Activated T-cell treated with anti-CD3 and anti-CD28 coated beads for 1 hour (primary cell): ENCODE measurements at regions not wholly inside any gene's neighbourhood (a gene's known extent, or its start where the extent isn't known, plus 50 kb on each side); places are given as distances from the start of the nearest gene placed in this dataset.

Source experiments
- DNase-seq: peaks from one replicate; pipeline ENCODE4 v3.0.0-alpha.2; 2020; ENCODE audit warnings: low read depth

- no peak for DNase-seq
These were observed 443.1 kb upstream of the DAB1 start for GRCh38 chr1:57866998-57867397.

- no peak for DNase-seq
These were observed 437.2 kb upstream of the DAB1 start for GRCh38 chr1:57860931-57861565.

DNA sequence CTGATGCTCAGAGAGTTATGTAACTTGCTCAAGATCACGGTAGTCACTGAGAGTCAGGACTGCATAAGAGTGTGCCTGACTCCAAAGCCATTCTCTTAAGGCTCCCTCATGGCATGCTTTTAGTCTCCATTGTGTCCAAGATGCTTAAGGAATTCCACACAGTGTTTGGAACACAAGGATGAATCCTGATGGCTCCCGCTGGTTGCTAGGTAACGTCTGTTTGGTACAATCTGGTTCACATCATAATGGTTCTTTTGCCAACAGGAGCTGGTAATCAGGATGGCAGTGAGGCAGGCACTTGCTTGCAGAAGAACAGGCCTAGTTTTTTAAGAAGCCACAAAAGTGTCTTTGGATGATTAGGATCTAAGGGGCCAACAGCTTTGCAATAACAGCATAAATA lies 436.5 kb upstream of the DAB1 start:
- DNase-seq: no peak

DNA sequence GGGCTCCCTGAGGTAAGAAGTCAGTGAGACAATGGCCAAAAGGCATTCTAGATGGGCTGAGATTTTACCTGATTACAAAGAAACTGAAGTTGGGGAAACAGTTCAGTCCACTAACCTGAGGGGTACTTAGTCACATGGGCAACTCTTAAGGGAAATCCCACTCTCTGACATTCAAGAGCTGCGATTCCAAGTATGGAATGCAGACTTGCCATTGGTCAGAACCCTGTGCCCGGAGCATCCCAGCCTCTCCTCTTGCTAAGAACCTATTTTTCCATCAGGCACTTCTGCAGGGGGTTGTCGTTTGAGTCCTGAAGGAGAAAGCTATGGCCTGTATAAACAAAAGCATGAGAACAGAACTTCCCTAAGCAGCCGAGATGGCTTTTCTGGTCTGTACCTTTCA lies 434.9 kb upstream of the DAB1 start:
- no peak for DNase-seq

GRCh38 chr1:57857809-57858208 lies 433.9 kb upstream of the DAB1 start:
- DNase-seq: no peak

GRCh38 chr1:57854436-57854835 lies 430.6 kb upstream of the DAB1 start:
- DNase-seq: no peak

GRCh38 chr1:57850176-57850940 lies 426.5 kb upstream of the DAB1 start:
- DNase-seq: no peak

GRCh38 chr1:57848406-57848805 lies 424.5 kb upstream of the DAB1 start:
- DNase-seq: no peak

DNA sequence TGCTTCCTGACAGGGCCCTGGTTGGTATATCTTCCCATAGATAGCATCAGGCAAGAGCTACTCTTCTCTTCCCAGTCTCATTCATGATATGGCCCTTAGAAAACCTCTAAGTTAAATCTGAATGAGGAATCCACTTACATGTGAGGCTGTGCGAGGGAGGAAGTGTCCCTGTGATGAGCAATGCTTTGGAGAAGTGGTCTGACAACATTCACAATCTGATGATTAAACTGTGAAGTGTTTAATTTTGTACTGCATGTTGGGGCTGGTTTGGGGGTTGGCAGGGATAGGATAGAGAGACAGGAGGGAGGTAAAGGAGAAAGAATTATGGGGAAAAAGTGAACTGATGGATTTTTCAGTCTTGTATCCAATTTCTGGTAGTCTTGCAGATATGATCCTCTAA lies 421.2 kb upstream of the DAB1 start:
- DNase-seq: no peak

DNA sequence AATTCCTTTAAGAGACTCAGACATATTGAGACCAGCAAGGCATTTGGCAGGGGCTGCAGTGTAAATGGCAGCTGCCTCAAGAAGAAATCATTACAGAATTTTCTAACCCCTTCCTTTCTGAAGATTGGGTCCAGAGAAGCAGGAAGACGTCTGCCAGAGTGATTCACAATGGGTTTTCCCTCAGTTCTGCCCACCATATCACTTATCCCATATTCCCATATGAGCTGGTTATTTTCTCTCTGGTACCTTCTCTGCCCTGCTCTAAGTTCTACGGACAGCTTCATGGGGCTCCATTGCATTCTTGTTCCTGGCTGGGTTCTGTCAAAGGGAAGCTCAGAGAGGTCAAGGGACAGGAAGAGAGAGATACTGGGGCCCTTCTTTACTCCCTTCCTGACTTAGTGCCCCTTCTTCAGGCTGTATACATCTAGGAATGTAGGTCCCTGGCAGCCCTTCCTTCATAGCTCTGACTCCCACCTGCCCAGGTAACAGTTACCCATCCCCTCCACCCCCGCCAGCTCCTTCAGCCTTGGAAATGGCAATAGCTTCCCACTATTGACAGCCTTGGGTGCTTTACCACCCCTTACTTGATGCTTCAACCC lies 420.6 kb upstream of the DAB1 start:
- DNase-seq: no peak

GRCh38 chr1:57843760-57844159 lies 419.9 kb upstream of the DAB1 start:
- DNase-seq: no peak

DNA sequence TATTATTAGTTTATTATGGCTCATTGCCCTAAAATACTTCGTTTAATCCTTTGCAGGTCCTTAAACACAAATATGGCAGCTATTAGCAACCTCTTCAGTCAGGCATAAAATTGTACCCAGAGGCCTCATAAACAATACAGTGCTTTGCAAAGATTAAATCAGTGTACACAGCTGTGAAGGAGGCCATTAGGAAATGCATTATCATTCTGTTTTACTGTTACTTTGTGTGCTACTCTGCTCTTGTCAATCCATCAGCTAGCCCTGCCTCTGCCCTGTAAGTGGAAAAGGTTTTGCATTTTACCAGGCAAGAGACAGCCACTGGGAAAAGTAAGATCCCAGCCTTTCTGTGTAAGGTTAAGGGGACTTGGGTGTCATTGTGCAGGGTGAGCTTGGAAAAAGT lies 415.7 kb upstream of the DAB1 start:
- no peak for DNase-seq

GRCh38 chr1:57839067-57839466 lies 415.2 kb upstream of the DAB1 start:
- no peak for DNase-seq

GRCh38 chr1:57835620-57836019 lies 411.8 kb upstream of the DAB1 start:
- no peak for DNase-seq

DNA sequence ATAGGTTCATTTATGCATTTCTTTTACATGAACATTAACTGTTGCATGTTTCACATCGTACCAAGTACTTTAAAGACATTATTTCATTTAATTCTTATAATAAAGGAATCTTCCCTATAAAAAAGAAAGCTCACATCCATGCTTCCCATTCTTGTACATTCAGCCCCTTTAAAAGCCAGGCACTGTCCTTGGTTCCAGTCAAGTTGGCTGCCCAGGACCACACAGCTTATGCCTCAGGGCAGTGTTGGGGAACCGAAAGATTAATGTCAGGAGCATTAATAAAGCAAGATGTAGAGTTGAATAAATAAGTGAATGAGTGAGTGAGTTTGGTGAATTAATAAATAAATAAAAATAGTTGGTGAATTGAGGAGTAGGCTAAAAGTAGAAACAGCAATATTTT lies 409.4 kb upstream of the DAB1 start:
- DNase-seq: no peak

GRCh38 chr1:57832612-57833011 lies 408.8 kb upstream of the DAB1 start:
- DNase-seq: no peak

DNA sequence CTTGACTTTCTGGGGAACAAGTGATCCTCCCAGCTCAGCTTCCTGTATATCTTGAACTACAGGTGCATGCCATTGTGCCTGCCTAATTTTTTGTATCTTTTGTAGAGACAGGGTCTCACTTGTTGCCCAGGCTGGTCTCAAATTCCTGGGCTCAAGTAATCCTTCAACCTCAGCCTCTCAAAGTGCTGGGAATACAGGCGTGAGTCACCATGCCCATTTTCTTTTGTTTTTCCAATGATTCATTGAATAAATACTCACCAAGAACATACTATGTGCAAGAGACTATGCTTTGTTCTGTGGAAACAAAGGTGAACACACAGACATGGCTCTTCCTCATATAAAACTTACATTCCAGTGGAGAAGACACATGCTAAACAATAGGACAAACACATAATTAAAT lies 407.8 kb upstream of the DAB1 start:
- DNase-seq: no peak

DNA sequence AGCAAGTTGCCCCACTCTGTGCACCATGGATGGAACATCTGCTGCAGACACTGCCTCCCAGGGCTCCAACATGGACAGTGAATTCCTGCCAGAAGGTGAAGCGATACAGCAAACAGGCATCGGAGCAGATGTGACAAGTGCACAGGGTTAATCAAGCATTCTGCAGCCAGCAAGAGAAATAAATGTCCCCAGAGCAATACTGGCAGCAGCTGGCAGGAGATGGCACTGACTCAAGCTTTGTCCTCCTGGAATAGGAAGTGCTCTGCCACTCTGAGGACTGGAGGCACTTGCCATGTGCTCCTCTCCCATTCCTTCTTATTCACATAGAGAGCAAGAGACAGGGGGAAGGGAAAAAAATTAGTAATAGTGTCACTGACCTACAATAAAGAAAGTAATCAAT lies 402.7 kb upstream of the DAB1 start:
- DNase-seq: no peak

DNA sequence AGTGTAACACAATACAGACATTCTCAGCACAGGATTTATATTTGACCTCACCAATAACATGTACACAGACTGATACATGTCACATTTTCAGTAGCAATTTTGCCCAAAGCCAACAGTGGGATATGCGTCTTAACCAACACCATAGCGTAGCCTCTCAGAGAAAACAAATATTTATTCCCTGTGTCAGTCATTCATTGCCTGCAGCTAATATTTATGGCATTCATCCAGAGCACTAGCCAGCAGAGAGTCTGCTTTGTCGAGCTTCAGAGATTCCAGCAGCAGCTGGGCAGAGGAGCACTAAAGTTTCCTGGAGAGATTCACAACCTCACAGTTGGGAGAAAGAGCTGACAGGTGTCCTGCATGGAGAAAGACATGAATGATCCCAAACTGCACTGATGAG lies 400.7 kb upstream of the DAB1 start:
- DNase-seq: no peak

GRCh38 chr1:57820356-57821095 lies 396.7 kb upstream of the DAB1 start:
- no peak for DNase-seq

DNA sequence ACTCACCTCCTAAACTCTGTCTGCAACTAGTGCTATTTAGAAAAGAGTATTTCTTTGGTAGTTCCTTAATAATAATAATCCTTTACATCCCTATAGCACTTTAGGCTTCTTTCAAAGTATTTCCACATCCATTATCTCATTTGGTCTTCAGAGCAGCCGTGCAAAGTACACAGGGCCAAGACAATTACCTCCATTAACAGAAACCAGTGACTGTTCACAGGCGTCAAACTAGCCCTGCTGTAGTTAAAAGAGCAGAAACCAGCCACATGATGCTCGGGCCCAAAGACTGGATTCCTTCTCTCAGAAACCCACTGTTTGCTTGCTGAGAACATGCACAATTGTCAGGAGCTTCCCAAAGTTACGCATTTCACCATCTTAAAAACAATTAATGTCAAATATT lies 396.0 kb upstream of the DAB1 start:
- DNase-seq: no peak

DNA sequence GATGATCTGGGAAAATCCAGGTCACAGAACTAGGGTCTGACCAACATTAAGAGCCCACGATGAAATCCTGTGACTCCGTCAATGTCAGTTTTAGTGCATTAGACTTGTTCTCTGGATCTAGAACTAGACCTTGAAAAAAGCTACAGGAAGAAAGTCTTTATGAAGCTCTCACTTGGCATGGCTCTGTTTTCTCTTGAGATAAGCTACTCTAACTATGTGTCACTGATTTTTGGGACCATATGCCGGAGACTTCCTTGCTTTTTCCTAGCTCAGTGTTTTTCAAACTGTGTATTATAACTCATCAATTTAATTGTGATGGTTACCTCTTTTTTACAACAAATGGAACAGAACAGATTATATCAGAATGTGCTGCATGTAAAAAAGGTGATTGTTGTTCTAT lies 379.7 kb upstream of the DAB1 start:
- no peak for DNase-seq

- no peak for DNase-seq
These were observed 376.5 kb upstream of the DAB1 start for GRCh38 chr1:57800376-57800775.
